PC-3 (cell line): ENCODE measurements at regions not wholly inside any gene's neighbourhood (a gene's known extent, or its start where the extent isn't known, plus 50 kb on each side); places are given as distances from the start of the nearest gene placed in this dataset. TPM values are rescaled to one million over a fixed set of nuclear protein-coding genes. Genes with fewer than 3 reads are reported as not detected.

ENCODE experiments used
- ATAC-seq: fragments of 200-7000 bp; cut with Tn5 transposase; 2 replicates; pipeline ENCODE4 v1.9.1; 2020; ENCODE audit warnings: mild to moderate bottlenecking, moderate library complexity
- BruUV-seq: library from RNA; stranded (reverse); fragments of 400-500 nt; replicated peaks from 2 replicates; lab custom pipeline; 2021; lab: Mats Ljungman, UMichigan
- CTCF ChIA-PET: fragments of 300-600 bp; sonication (Branson Sonifier 250); formaldehyde crosslinking; loops from one replicate; lab custom pipeline; 2022; ENCODE audit warnings: antibody characterized with exemption; lab: Charles Lee
- POLR2A ChIA-PET: fragments of 300-600 bp; sonication (Branson Sonifier 250); formaldehyde crosslinking; loops from one replicate; lab custom pipeline; 2022; ENCODE audit warnings: antibody characterized with exemption; ENCODE audit not compliant: unreplicated experiment; lab: Charles Lee
- DNase-seq: peaks from one replicate; pipeline ENCODE4 v3.0.0-alpha.2; 2015
- H2AFZ ChIP-seq: fragments of 300-600 bp; sonication (generic); 2 replicates; pipeline ENCODE4 v1.6.0; 2016; ENCODE audit warnings: antibody characterized with exemption, low read length
- H3F3A ChIP-seq: fragments of 300-600 bp; sonication (generic); one replicate; pipeline ENCODE4 v1.6.0; 2017; ENCODE audit warnings: antibody characterized with exemption, low read length, control low read depth, mild to moderate bottlenecking; ENCODE audit not compliant: unreplicated experiment
- H3K27ac ChIP-seq: fragments of 300-600 bp; sonication (generic); 2 replicates; pipeline ENCODE4 v1.5.1; 2016; ENCODE audit warnings: mild to moderate bottlenecking, low read length
- H3K27me3 ChIP-seq: fragments of 300-600 bp; sonication (generic); 2 replicates; pipeline ENCODE4 v1.6.1; 2016; ENCODE audit warnings: low read length, mixed read lengths
- H3K36me3 ChIP-seq: fragments of 300-600 bp; sonication (generic); 2 replicates; pipeline ENCODE4 v1.6.1; 2016; ENCODE audit warnings: low read depth, mixed run types, low read length, mixed read lengths
- H3K4me1 ChIP-seq: fragments of 300-600 bp; sonication (generic); 2 replicates; pipeline ENCODE4 v1.5.1; 2016; ENCODE audit warnings: low read length; ENCODE audit not compliant: insufficient read depth
- H3K4me2 ChIP-seq: fragments of 300-600 bp; sonication (generic); 2 replicates; pipeline ENCODE4 v1.6.0; 2016; ENCODE audit warnings: low read length
- H3K4me3 ChIP-seq: fragments of 300-600 bp; sonication (generic); 2 replicates; pipeline ENCODE4 v1.5.1; 2016; ENCODE audit warnings: mild to moderate bottlenecking, low read length, mixed read lengths
- H3K79me2 ChIP-seq: fragments of 300-600 bp; sonication (generic); 2 replicates; pipeline ENCODE4 v1.6.1; 2017; ENCODE audit warnings: low read length, mixed read lengths
- H3K9ac ChIP-seq: fragments of 300-600 bp; sonication (generic); 2 replicates; pipeline ENCODE4 v1.6.0; 2016; ENCODE audit warnings: mild to moderate bottlenecking, low read length
- H3K9me2 ChIP-seq: fragments of 300-600 bp; sonication (generic); replicated peaks from 2 replicates; pipeline ENCODE4 v1.6.1; 2016; ENCODE audit warnings: mixed run types, low read length, mixed read lengths
- H3K9me3 ChIP-seq: fragments of 300-600 bp; sonication (generic); 2 replicates; pipeline ENCODE4 v1.6.1; 2016; ENCODE audit warnings: low read length, mixed read lengths
- H4K20me1 ChIP-seq: fragments of 300-600 bp; sonication (generic); 2 replicates; pipeline ENCODE4 v1.6.1; 2016; ENCODE audit warnings: low read length, mixed read lengths
- EZH2 ChIP-seq: fragments of 300-600 bp; sonication (generic); IDR thresholded peaks from one replicate; pipeline ENCODE4 v1.6.1; 2017; ENCODE audit warnings: antibody characterized with exemption, mild to moderate bottlenecking, low read length; ENCODE audit not compliant: unreplicated experiment
- EZH2phosphoT487 ChIP-seq: fragments of 300-600 bp; sonication (generic); IDR thresholded peaks from 2 replicates; pipeline ENCODE4 v1.6.1; 2018; ENCODE audit warnings: mild to moderate bottlenecking, antibody characterized with exemption, low read length, borderline replicate concordance
- intact Hi-C: fragments of 100-400 bp; cut with micrococcal nuclease; formaldehyde crosslinking; loops from 2 replicates; pipeline ENCODE4 v1.9.0; 2023
- microRNA-seq: library from miRNA; unstranded; fragments of <30 nt; microRNA quantifications from one replicate; pipeline ENCODE4 v1.1.0, GENCODE V29; 2020; ENCODE audit not compliant: unreplicated experiment
- TF ChIP-seq, protein P1 (sequence below): fragments of 300-600 bp; sonication (generic); conservative IDR thresholded peaks from 2 replicates; pipeline ENCODE4 v1.5.1; 2017; ENCODE audit warnings: antibody characterized with exemption, low read depth, mild to moderate bottlenecking, low read length

DNA sequence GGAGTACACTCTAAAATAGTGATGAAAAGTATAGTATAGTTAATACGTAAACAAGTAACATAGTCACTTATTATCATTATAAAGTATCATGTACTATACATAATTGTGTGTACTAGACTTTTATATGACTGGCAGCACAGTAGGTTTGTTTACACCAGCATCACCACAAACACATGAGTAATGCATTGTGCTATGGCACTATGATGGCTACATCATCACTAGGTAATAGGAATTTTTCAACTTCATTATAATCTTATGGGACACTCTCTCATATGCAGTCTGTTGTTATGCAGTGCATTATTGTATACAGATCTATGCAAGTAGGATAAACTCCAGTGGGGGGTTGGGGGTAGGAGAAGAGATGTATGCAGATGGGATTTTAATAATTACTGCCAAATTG lies 52.7 kb upstream of the ELL2 start:
- no TSS peak for BruUV-seq
- no peak overlapping the region for H3K27ac ChIP-seq
- H3K9me2 ChIP-seq, result no peaks in the 10 kb centered on the region
- no peaks in the 10 kb centered on the region for H3K36me3 ChIP-seq
- H3F3A ChIP-seq, result no peaks in the 10 kb centered on the region
- H3K79me2 ChIP-seq, result no peaks in the 10 kb centered on the region
- H3K4me1 ChIP-seq, result 0 out of 2 replicates have a peak, but pooled peaks cover 9% of the 10 kb centered on the region
- DNase-seq (peak; percentile 20), ATAC-seq (peak; percentile 59)
- TF ChIP-seq, protein P1, sequence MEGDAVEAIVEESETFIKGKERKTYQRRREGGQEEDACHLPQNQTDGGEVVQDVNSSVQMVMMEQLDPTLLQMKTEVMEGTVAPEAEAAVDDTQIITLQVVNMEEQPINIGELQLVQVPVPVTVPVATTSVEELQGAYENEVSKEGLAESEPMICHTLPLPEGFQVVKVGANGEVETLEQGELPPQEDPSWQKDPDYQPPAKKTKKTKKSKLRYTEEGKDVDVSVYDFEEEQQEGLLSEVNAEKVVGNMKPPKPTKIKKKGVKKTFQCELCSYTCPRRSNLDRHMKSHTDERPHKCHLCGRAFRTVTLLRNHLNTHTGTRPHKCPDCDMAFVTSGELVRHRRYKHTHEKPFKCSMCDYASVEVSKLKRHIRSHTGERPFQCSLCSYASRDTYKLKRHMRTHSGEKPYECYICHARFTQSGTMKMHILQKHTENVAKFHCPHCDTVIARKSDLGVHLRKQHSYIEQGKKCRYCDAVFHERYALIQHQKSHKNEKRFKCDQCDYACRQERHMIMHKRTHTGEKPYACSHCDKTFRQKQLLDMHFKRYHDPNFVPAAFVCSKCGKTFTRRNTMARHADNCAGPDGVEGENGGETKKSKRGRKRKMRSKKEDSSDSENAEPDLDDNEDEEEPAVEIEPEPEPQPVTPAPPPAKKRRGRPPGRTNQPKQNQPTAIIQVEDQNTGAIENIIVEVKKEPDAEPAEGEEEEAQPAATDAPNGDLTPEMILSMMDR, result no peak
- intact Hi-C loops, result no loop called here
- H3K9ac ChIP-seq, result no peak overlapping the region
- ChIA-PET CTCF (no interaction called here), POLR2A (no interaction called here)
- no peaks in the 10 kb centered on the region for H4K20me1 ChIP-seq
- H3K9me3 ChIP-seq, result no peaks in the 10 kb centered on the region
- H3K4me2 ChIP-seq, result no peak overlapping the region
- H2AFZ ChIP-seq, result no peak overlapping the region
- no peaks in the 10 kb centered on the region for H3K27me3 ChIP-seq
- H3K4me3 ChIP-seq, result no peak overlapping the region

DNA sequence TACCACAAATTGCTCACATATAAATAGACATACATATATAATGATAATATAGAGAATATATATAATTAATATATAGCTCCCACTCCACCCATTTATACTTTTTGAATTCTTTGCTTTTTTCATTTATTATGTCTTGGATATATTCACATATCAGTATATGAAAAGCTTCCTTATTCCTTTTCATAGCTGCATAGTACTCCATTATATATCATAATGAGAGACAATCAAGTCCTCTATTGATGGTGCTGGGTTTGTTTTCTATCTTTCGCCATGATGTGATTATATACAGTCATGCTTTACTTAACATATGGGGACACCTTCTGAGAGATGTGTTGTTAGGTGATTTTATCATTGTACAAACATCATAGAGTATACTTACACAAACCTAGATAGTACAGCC lies 51.6 kb upstream of the ELL2 start:
- Histone ChIP-seq H3K4me3 (no peak overlapping the region), H3K79me2 (no peaks in the 10 kb centered on the region), H3K9ac (no peak overlapping the region), H3K4me2 (no peak overlapping the region), H3K27ac (no peak overlapping the region), H3K36me3 (no peaks in the 10 kb centered on the region), H3K9me2 (no peaks in the 10 kb centered on the region), H4K20me1 (no peaks in the 10 kb centered on the region), H3K4me1 (0 out of 2 replicates have a peak, but pooled peaks cover 9% of the 10 kb centered on the region), H3K9me3 (no peaks in the 10 kb centered on the region), H2AFZ (no peak overlapping the region), H3F3A (no peaks in the 10 kb centered on the region), H3K27me3 (no peaks in the 10 kb centered on the region)
- DNase-seq (no peak), ATAC-seq (no peak)
- ChIA-PET POLR2A (no interaction called here), CTCF (no interaction called here)
- no peak for TF ChIP-seq EZH2
- TF ChIP-seq, protein P1, result no peak
- no peak for TF ChIP-seq EZH2phosphoT487
- no TSS peak for BruUV-seq
- intact Hi-C loops, result no loop called here

DNA sequence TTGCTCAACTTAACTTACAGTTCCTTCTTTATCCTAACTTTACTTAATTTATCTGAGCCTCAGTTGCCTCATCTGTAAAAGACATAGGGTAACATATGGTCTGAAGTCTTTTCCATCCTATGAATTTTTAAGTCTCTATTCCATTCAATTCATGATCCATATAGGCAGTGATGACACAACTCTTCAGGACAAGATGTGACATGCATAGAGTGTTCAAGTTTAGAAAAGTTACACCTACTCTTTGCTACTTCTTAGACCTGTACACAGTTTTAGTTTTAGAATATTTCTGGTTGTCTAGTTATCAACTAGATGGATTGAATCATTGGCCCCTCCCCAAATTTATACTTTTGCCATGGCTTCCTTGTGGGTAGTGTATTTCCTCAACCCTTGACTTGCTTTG lies 50.7 kb upstream of the ELL2 start:
- Histone ChIP-seq H3K27ac (no peak overlapping the region), H3K9me2 (no peaks in the 10 kb centered on the region), H3K4me2 (no peak overlapping the region), H4K20me1 (no peaks in the 10 kb centered on the region), H2AFZ (no peak overlapping the region), H3K9me3 (no peaks in the 10 kb centered on the region), H3K4me1 (0 out of 2 replicates have a peak, but pooled peaks cover 4% of the 10 kb centered on the region), H3K27me3 (no peaks in the 10 kb centered on the region), H3F3A (no peaks in the 10 kb centered on the region), H3K36me3 (no peaks in the 10 kb centered on the region), H3K79me2 (no peaks in the 10 kb centered on the region), H3K4me3 (no peak overlapping the region), H3K9ac (no peak overlapping the region)
- BruUV-seq, result no TSS peak
- ChIA-PET CTCF (no interaction called here), POLR2A (no interaction called here)
- intact Hi-C loops, result no loop called here
- DNase-seq (no peak), ATAC-seq (no peak)
- TF ChIP-seq EZH2, result no peak
- TF ChIP-seq, protein P1, result no peak
- TF ChIP-seq EZH2phosphoT487, result no peak

Small RNA genes in the stretch of these regions (microRNA-seq; reads per million reads assigned to microRNA genes)
- not detected for gene MIR583
